H9 (cell line): ENCODE measurements at regions not wholly inside any gene's neighbourhood (a gene's known extent, or its start where the extent isn't known, plus 50 kb on each side); places are given as distances from the start of the nearest gene placed in this dataset.

Experiments
- DNase-seq: peaks from one replicate; pipeline ENCODE4 v3.0.0-alpha.2; 2017
- H2AFZ ChIP-seq: one replicate; pipeline ENCODE4 v1.6.1; 2013; ENCODE audit warnings: mild to moderate bottlenecking, low read length, control low read depth, moderate library complexity
- H2AK5ac ChIP-seq: 2 replicates; pipeline ENCODE4 v1.6.1; 2013; ENCODE audit warnings: low read length, control low read depth, mixed read lengths; ENCODE audit not compliant: insufficient read length
- H2BK120ac ChIP-seq: one replicate; pipeline ENCODE4 v1.6.1; 2013; ENCODE audit warnings: low read depth, mild to moderate bottlenecking, low read length, control low read depth, inconsistent platforms; ENCODE audit not compliant: poor library complexity, severe bottlenecking
- H2BK12ac ChIP-seq: 2 replicates; pipeline ENCODE4 v1.6.1; 2013; ENCODE audit warnings: low read length, control low read depth, mixed read lengths, low read depth; ENCODE audit not compliant: insufficient read length
- H2BK15ac ChIP-seq: 2 replicates; pipeline ENCODE4 v1.6.1; 2013; ENCODE audit warnings: low read depth, low read length, control low read depth
- H2BK20ac ChIP-seq: one replicate; pipeline ENCODE4 v1.6.1; 2013; ENCODE audit warnings: low read depth, mild to moderate bottlenecking, low read length, control low read depth, inconsistent platforms; ENCODE audit not compliant: poor library complexity, severe bottlenecking
- H2BK5ac ChIP-seq: 2 replicates; pipeline ENCODE4 v1.6.1; 2013; ENCODE audit warnings: low read length, control low read depth, mixed read lengths; ENCODE audit not compliant: insufficient read length
- H3K14ac ChIP-seq: 2 replicates; pipeline ENCODE4 v1.6.1; 2013; ENCODE audit warnings: low read length, control low read depth; ENCODE audit not compliant: insufficient read depth
- H3K18ac ChIP-seq: 2 replicates; pipeline ENCODE4 v1.6.1; 2013; ENCODE audit warnings: low read depth, mild to moderate bottlenecking, mixed read lengths, low read length, control low read depth; ENCODE audit not compliant: insufficient read length
- H3K23ac ChIP-seq: 2 replicates; pipeline ENCODE4 v1.6.1; 2013; ENCODE audit warnings: low read length, control low read depth, mixed read lengths, low read depth; ENCODE audit not compliant: insufficient read length
- H3K23me2 ChIP-seq: 2 replicates; pipeline ENCODE4 v1.6.1; 2013; ENCODE audit warnings: low read depth, mild to moderate bottlenecking, mixed read lengths, low read length, control low read depth; ENCODE audit not compliant: insufficient read length, poor library complexity, severe bottlenecking
- H3K27ac ChIP-seq: 2 replicates; pipeline ENCODE4 v1.5.1; 2013; ENCODE audit warnings: low read length, control low read depth, mixed read lengths, low read depth; ENCODE audit not compliant: insufficient read length
- H3K27me3 ChIP-seq: 2 replicates; pipeline ENCODE4 v1.6.1; 2013; ENCODE audit warnings: low read length, control low read depth, inconsistent platforms; ENCODE audit not compliant: insufficient read depth
- H3K4ac ChIP-seq: 2 replicates; pipeline ENCODE4 v1.6.1; 2013; ENCODE audit warnings: low read depth, mild to moderate bottlenecking, control low read depth, inconsistent platforms, low read length, moderate library complexity
- H3K4me1 ChIP-seq: 2 replicates; pipeline ENCODE4 v1.6.1; 2013; ENCODE audit warnings: low read length, control low read depth, inconsistent platforms; ENCODE audit not compliant: insufficient read depth
- H3K4me2 ChIP-seq: 2 replicates; pipeline ENCODE4 v1.6.1; 2013; ENCODE audit warnings: low read length, control low read depth, mixed read lengths; ENCODE audit not compliant: insufficient read length, insufficient read depth
- H3K56ac ChIP-seq: 2 replicates; pipeline ENCODE4 v1.6.1; 2013; ENCODE audit warnings: low read depth, mild to moderate bottlenecking, mixed read lengths, low read length, control low read depth; ENCODE audit not compliant: insufficient read length
- H3K79me1 ChIP-seq: 2 replicates; pipeline ENCODE4 v1.6.1; 2013; ENCODE audit warnings: low read depth, mild to moderate bottlenecking, moderate library complexity, low read length, control low read depth, inconsistent platforms; ENCODE audit not compliant: insufficient read depth, poor library complexity, severe bottlenecking
- H3K79me2 ChIP-seq: 2 replicates; pipeline ENCODE4 v1.6.1; 2013; ENCODE audit warnings: low read length, control low read depth, inconsistent platforms; ENCODE audit not compliant: insufficient read depth
- H3K9ac ChIP-seq: 2 replicates; pipeline ENCODE4 v1.6.1; 2013; ENCODE audit warnings: low read length, control low read depth, mixed read lengths; ENCODE audit not compliant: insufficient read length; ENCODE audit errors: extremely low read depth
- H3K9me3 ChIP-seq: one replicate; pipeline ENCODE4 v1.6.1; 2013; ENCODE audit warnings: low read depth, low read length, inconsistent platforms; ENCODE audit not compliant: control insufficient read depth
- H3T11ph ChIP-seq: one replicate; pipeline ENCODE4 v1.6.1; 2013; ENCODE audit warnings: mild to moderate bottlenecking, low read length, control low read depth, inconsistent platforms
- H4K20me1 ChIP-seq: one replicate; pipeline ENCODE4 v1.6.1; 2013; ENCODE audit not compliant: control insufficient read depth, insufficient read length, insufficient read depth
- H4K5ac ChIP-seq: 2 replicates; pipeline ENCODE4 v1.6.1; 2013; ENCODE audit warnings: low read depth, mild to moderate bottlenecking, mixed read lengths, low read length, control low read depth; ENCODE audit not compliant: insufficient read length
- H4K8ac ChIP-seq: replicated peaks from 2 replicates; pipeline ENCODE4 v1.6.1; 2013; ENCODE audit warnings: low read length, control low read depth, mixed read lengths, low read depth; ENCODE audit not compliant: insufficient read length
- H4K91ac ChIP-seq: 2 replicates; pipeline ENCODE4 v1.6.1; 2013; ENCODE audit warnings: low read depth, mild to moderate bottlenecking, moderate library complexity, mixed read lengths, low read length, control low read depth; ENCODE audit not compliant: insufficient read length
- H3K27ac Mint-ChIP-seq, 3 experiments: 2 replicates in 2 of 3; 3 replicates in 1 of 3; pipeline ENCODE4 v1.8.0; 2020 to 2021; ENCODE audit warnings: mixed read lengths in 3 of 3, mild to moderate bottlenecking in 1 of 3, moderate library complexity in 1 of 3
- H3K27me3 Mint-ChIP-seq: 2 replicates; pipeline ENCODE4 v1.8.0; 2021; ENCODE audit warnings: low read depth, mild to moderate bottlenecking, moderate library complexity, mixed read lengths
- H3K36me3 Mint-ChIP-seq, 3 experiments: 2 replicates in 2 of 3; 3 replicates in 1 of 3; pipeline ENCODE4 v1.8.0; 2020 to 2021; ENCODE audit warnings: low read depth in 3 of 3, mixed read lengths in 3 of 3; ENCODE audit not compliant: insufficient read depth in 1 of 3
- H3K4me1 Mint-ChIP-seq, 2 experiments: 2 replicates each; pipeline ENCODE4 v1.8.0; 2020; ENCODE audit warnings: mixed read lengths in 2 of 2
- H3K4me3 Mint-ChIP-seq, 2 experiments: 2 replicates in 1 of 2; 3 replicates in 1 of 2; pipeline ENCODE4 v1.8.0; 2020 to 2021; ENCODE audit warnings: mild to moderate bottlenecking in 2 of 2, mixed read lengths in 2 of 2, moderate library complexity in 1 of 2
- H3K9me3 Mint-ChIP-seq, 2 experiments: 2 replicates in 1 of 2; 3 replicates in 1 of 2; pipeline ENCODE4 v1.8.0; 2020; ENCODE audit warnings: mild to moderate bottlenecking in 2 of 2, mixed read lengths in 2 of 2, moderate library complexity in 1 of 2
- CTCF ChIP-seq: fragments of 200-600 bp; sonication (generic); conservative IDR thresholded peaks from 3 replicates; pipeline ENCODE4 v1.8.0; 2021; ENCODE audit warnings: antibody characterized with exemption, mild to moderate bottlenecking
- whole genome bisulfite sequencing: extraction: QIAGEN DNeasy Blood & Tissue Kit; methylation state at CpG from one replicate; pipeline ENCODE4 v1.1.7; 2013; ENCODE audit warnings: missing lambda C conversion rate, low lambda C conversion rate, mixed read lengths; ENCODE audit not compliant: insufficient read length; ENCODE audit errors: extremely low coverage; 5-methylcytosine and 5-hydroxymethylcytosine counted together

DNA sequence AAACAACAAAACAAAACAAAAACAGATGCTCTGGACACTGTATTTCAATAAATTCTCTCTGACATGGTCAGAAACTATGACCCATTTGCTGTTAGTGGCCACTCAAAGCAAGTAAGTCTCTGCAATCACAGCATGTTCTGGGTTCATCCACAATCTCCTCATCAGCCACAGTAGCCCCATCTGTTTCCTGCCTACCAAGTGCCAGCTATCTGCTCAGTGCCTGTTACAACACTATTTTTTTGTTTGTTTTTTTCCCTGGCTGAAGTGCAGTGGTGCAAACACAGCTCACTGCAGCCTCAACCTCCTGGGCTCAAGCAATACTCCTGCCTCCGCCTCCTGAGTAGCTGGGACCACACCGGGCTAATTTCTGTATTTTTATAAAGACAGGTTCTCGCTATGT is 137.9 kb downstream of the SOX9 start:
- Histone ChIP-seq H3K9ac (no peak overlapping the region), H2AFZ (no peak overlapping the region), H3K27me3 (no peaks in the 10 kb centered on the region), H2BK15ac (no peak overlapping the region), H3K4me2 (no peak overlapping the region), H3T11ph (no peak overlapping the region), H4K91ac (no peak overlapping the region), H2BK20ac (no peak overlapping the region), H4K8ac (no peak overlapping the region), H3K23ac (no peak overlapping the region), H2BK12ac (no peak overlapping the region), H3K79me1 (no peaks in the 10 kb centered on the region), H3K9me3 (no peaks in the 10 kb centered on the region), H2BK120ac (no peak overlapping the region), H3K4ac (no peak overlapping the region), H4K20me1 (no peaks in the 10 kb centered on the region), H3K14ac (no peak overlapping the region), H3K4me1 (no peaks in the 10 kb centered on the region), H3K23me2 (no peaks in the 10 kb centered on the region), H2AK5ac (no peak overlapping the region), H2BK5ac (no peak overlapping the region), H4K5ac (no peak overlapping the region), H3K27ac (no peak overlapping the region), H3K18ac (no peak overlapping the region), H3K56ac (no peak overlapping the region), H3K79me2 (no peaks in the 10 kb centered on the region)
- DNase-seq: no peak
- no peak for TF ChIP-seq CTCF
- H3K9me3 Mint-ChIP-seq: peaks cover 4 to 5% of the 10 kb centered on the region in 2 experiments; a peak in 3 of 5 replicates
- H3K27ac Mint-ChIP-seq: no peak overlapping the region
- H3K4me3 Mint-ChIP-seq: no peak overlapping the region
- no CpG with 5 or more reads among the region's 3 CpGs for WGBS
- peaks cover 1% of the 10 kb centered on the region; the same call in 1 of the 2 replicates for H3K27me3 Mint-ChIP-seq
- H3K36me3 Mint-ChIP-seq: peaks cover 0 to 5% (median 0%) of the 10 kb centered on the region in 3 experiments; a peak in 2 of 7 replicates
- H3K4me1 Mint-ChIP-seq: peaks cover 7 to 14% of the 10 kb centered on the region in 2 experiments
